ENCODE measurements at regions not wholly inside any gene's neighbourhood (a gene's known extent, or its start where the extent isn't known, plus 50 kb on each side); places are given as distances from the start of the nearest gene placed in this dataset.
"Not testable (repeated sequence)": the region's sequence is repeated elsewhere in the genome, so short reads cannot be mapped to it uniquely, and the experiment has no call there.

DNA sequence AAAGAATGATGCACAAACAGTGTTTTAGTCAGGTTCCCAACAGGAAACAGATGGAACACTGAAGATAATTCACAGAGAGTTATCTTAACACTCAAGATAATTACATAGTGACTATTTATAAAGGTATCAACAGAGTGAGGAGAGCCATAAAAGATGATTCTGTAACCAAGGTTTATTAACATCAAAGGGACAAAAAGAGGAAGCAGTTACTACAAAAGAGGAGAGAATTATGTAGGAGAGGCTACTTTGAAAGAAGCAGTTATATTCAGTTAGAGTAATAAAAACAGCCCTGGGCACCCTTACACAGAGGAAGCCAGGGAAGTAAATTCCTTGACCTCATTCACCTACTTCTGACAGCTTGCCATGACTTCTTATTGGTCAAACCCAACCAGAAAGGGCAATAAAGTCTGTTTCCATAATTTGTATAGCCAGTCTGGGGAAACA is 326.5 kb upstream of the SLC39A10 start:
- H3K27ac Mint-ChIP-seq (ENCODE audit: unreplicated experiment) = no peak overlapping the region

DNA sequence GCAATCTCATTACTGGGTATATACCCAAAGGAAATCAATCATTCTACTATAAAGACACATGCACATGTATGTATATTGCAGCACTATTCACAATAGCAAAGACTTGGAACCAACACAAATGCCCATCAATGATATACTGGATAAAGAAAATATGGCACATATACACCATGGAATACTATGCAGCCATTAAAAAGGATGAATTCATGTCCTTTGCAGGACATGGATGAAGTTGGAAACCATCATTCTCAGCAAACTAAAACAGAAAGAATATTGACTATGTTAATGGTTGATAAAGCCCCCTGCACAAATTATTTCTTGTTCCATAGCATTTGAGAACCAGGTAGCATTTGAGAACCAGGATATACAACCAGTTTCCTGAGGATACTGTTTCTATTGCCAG is 327.2 kb upstream of the SLC39A10 start:
- H3K36me3 ChIP-seq (ENCODE audit: insufficient read depth, low read length); H3K9me3 Mint-ChIP-seq (ENCODE audit: unreplicated experiment); H3K9ac ChIP-seq (ENCODE audit: low read length); H3K27me3 ChIP-seq (ENCODE audit: insufficient read depth, low read length); DNase-seq (ENCODE audit: low read depth); H3K4me1 ChIP-seq (ENCODE audit: insufficient read depth, low read length); H3K4me3 ChIP-seq (ENCODE audit: insufficient read depth, low read depth, low read length); H3K27me3 Mint-ChIP-seq (ENCODE audit: low read depth, unreplicated experiment); H2AFZ ChIP-seq (ENCODE audit: low read depth, low read length); H3K36me3 Mint-ChIP-seq (ENCODE audit: low read depth, unreplicated experiment); H3K27ac Mint-ChIP-seq (ENCODE audit: unreplicated experiment); H3K4me1 Mint-ChIP-seq (ENCODE audit: low read depth, unreplicated experiment); H3K27ac ChIP-seq (ENCODE audit: low read depth, low read length); H3K4me2 ChIP-seq (ENCODE audit: low read length); H3K9me3 ChIP-seq (ENCODE audit: insufficient read depth, low read depth, low read length); H4K20me1 ChIP-seq (ENCODE audit: insufficient read depth, low read length); H3K79me2 ChIP-seq (ENCODE audit: insufficient read depth, low read length); H3K4me3 Mint-ChIP-seq (ENCODE audit: unreplicated experiment); FAIRE-seq: not testable (repeated sequence)

More for the DNA sequence above, 326.5 kb upstream of the SLC39A10 start:
- H3K36me3 Mint-ChIP-seq (ENCODE audit: low read depth, unreplicated experiment) = no peaks in the 10 kb centered on the region
- no peaks in the 10 kb centered on the region for H3K36me3 ChIP-seq (ENCODE audit: insufficient read depth, low read length)
- no peaks in the 10 kb centered on the region for H3K4me1 Mint-ChIP-seq (ENCODE audit: low read depth, unreplicated experiment)
- no peak overlapping the region for H3K4me2 ChIP-seq (ENCODE audit: low read length)
- H2AFZ ChIP-seq (ENCODE audit: low read depth, low read length) = no peak overlapping the region
- H3K4me1 ChIP-seq (ENCODE audit: insufficient read depth, low read length) = no peaks in the 10 kb centered on the region
- TF ChIP-seq, protein P1, sequence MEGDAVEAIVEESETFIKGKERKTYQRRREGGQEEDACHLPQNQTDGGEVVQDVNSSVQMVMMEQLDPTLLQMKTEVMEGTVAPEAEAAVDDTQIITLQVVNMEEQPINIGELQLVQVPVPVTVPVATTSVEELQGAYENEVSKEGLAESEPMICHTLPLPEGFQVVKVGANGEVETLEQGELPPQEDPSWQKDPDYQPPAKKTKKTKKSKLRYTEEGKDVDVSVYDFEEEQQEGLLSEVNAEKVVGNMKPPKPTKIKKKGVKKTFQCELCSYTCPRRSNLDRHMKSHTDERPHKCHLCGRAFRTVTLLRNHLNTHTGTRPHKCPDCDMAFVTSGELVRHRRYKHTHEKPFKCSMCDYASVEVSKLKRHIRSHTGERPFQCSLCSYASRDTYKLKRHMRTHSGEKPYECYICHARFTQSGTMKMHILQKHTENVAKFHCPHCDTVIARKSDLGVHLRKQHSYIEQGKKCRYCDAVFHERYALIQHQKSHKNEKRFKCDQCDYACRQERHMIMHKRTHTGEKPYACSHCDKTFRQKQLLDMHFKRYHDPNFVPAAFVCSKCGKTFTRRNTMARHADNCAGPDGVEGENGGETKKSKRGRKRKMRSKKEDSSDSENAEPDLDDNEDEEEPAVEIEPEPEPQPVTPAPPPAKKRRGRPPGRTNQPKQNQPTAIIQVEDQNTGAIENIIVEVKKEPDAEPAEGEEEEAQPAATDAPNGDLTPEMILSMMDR (IDR thresholded peaks at IDR 0.05; ENCODE audit: insufficient read depth, low read depth, low read length) = no peak
- TF ChIP-seq EZH2 (IDR thresholded peaks at IDR 0.05; ENCODE audit: insufficient read depth, low read length) = no peak
- H3K4me3 Mint-ChIP-seq (ENCODE audit: unreplicated experiment) = no peak overlapping the region
- no peaks in the 10 kb centered on the region for H4K20me1 ChIP-seq (ENCODE audit: insufficient read depth, low read length)
- no peak overlapping the region for H3K9ac ChIP-seq (ENCODE audit: low read length)
- FAIRE-seq = no peak
- no peak overlapping the region for H3K27ac ChIP-seq (ENCODE audit: low read depth, low read length)
- no peaks in the 10 kb centered on the region for H3K27me3 Mint-ChIP-seq (ENCODE audit: low read depth, unreplicated experiment)
- no peaks in the 10 kb centered on the region for H3K9me3 ChIP-seq (ENCODE audit: insufficient read depth, low read depth, low read length)
- peaks cover 4% of the 10 kb centered on the region for H3K9me3 Mint-ChIP-seq (ENCODE audit: unreplicated experiment)
- H3K4me3 ChIP-seq (ENCODE audit: insufficient read depth, low read depth, low read length) = no peak overlapping the region
- no peaks in the 10 kb centered on the region for H3K27me3 ChIP-seq (ENCODE audit: insufficient read depth, low read length)
- DNase-seq (ENCODE audit: low read depth) = no peak
- no peaks in the 10 kb centered on the region for H3K79me2 ChIP-seq (ENCODE audit: insufficient read depth, low read length)

GRCh38 chr2:195326537-195326936 is 330.5 kb upstream of the SLC39A10 start:
- Histone ChIP-seq H3K4me2 (ENCODE audit: low read length) (no peak overlapping the region), H2AFZ (ENCODE audit: low read depth, low read length) (no peak overlapping the region), H3K79me2 (ENCODE audit: insufficient read depth, low read length) (no peaks in the 10 kb centered on the region), H3K4me1 (ENCODE audit: insufficient read depth, low read length) (no peaks in the 10 kb centered on the region), H3K36me3 (ENCODE audit: insufficient read depth, low read length) (no peaks in the 10 kb centered on the region), H4K20me1 (ENCODE audit: insufficient read depth, low read length) (no peaks in the 10 kb centered on the region), H3K9me3 (ENCODE audit: insufficient read depth, low read depth, low read length) (no peaks in the 10 kb centered on the region), H3K9ac (ENCODE audit: low read length) (no peak overlapping the region), H3K27me3 (ENCODE audit: insufficient read depth, low read length) (no peaks in the 10 kb centered on the region), H3K27ac (ENCODE audit: low read depth, low read length) (no peak overlapping the region), H3K4me3 (ENCODE audit: insufficient read depth, low read depth, low read length) (no peak overlapping the region)
- no peaks in the 10 kb centered on the region for H3K27me3 Mint-ChIP-seq (ENCODE audit: low read depth, unreplicated experiment)
- H3K4me3 Mint-ChIP-seq (ENCODE audit: unreplicated experiment) = no peak overlapping the region
- H3K4me1 Mint-ChIP-seq (ENCODE audit: low read depth, unreplicated experiment) = no peaks in the 10 kb centered on the region
- TF ChIP-seq EZH2 (IDR thresholded peaks at IDR 0.05; ENCODE audit: insufficient read depth, low read length) = no peak
- TF ChIP-seq, protein P1 (IDR thresholded peaks at IDR 0.05; ENCODE audit: insufficient read depth, low read depth, low read length) = no peak
- DNase-seq (ENCODE audit: low read depth) (no peak), FAIRE-seq (no peak)
- no peaks in the 10 kb centered on the region for H3K36me3 Mint-ChIP-seq (ENCODE audit: low read depth, unreplicated experiment)
- H3K9me3 Mint-ChIP-seq (ENCODE audit: unreplicated experiment) = no peaks in the 10 kb centered on the region
- no peak overlapping the region for H3K27ac Mint-ChIP-seq (ENCODE audit: unreplicated experiment)
